ENCODE measurements at regions not wholly inside any gene's neighbourhood (a gene's known extent, or its start where the extent isn't known, plus 50 kb on each side); places are given as distances from the start of the nearest gene placed in this dataset.

- TF ChIP-seq CTCF (IDR thresholded peaks at IDR 0.05) (no peak), POLR2A (IDR thresholded peaks at IDR 0.05; ENCODE audit: low read depth) (no peak)
Measured at GRCh38 chr21:20545454-20545853, 452.8 kb upstream of the NCAM2 start.
